ENCODE measurements at regions not wholly inside any gene's neighbourhood (a gene's known extent, or its start where the extent isn't known, plus 50 kb on each side); places are given as distances from the start of the nearest gene placed in this dataset.

GRCh38 chr9:95620722-95621121, 104.0 kb upstream of the PTCH1 start:
- DNase-seq (ENCODE audit: low spot score): no peak

DNA sequence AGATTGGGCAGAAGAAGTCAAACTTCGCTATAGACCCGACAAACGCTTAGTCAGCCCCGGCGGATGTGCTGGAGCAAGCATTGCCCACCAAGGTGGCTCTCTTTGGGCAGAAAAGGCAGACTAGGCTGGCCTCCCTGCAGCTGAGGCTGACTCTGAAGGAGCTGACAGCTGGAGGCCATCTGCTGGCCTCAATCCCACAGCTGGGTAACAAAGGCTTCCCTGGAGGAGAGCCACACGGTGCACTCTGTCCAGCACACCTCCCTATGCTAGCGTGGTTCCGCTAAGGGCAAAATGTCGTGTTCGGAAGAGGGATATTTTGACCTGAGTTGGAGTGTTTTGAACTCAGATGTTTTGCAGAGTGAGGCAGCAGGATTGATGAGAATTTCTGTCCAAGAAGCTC, 103.5 kb upstream of the PTCH1 start:
- DNase-seq (ENCODE audit: low spot score): no peak

DNA sequence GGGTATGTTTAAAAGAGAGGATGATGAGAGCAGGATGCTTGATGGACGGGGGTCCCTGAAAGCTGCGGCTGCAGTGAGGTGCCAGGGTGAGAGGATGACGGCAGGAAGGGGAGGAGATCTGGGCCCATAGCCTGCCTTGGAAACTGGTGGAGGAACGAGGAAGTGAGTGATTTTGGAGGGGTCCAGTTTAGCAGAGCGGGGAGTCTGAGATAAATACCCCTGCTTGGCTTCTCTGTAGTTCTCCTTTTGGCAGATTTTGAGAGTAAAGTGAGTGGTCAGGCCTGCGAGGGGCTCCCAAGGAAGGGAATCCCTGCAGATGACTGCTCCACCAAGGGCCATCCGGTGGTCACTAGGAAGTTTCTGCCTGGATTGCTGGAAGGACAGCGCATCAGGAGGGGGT, 98.5 kb upstream of the PTCH1 start:
- DNase-seq (ENCODE audit: low spot score): no peak

GRCh38 chr9:95613670-95614069, 96.9 kb upstream of the PTCH1 start:
- DNase-seq (ENCODE audit: low spot score): no peak

DNA sequence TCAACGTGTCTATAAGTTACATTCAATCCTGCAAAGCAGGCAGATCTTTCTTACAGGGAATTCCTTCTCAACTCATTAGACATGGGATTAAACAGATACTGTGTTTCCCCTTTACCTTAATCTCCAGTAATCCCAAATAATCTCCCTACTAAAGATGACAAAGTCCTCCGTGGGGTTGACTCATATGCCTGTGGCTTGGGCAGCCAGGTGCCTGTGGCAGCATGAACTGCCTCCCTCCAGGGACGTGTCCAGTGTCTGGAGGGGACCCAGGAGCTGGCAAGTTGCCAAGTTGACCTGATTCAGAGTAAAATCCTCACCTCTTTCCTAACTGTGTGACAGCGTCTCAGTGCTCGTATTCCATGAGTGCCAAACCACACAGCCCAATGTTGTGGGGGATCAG, 94.6 kb upstream of the PTCH1 start:
- DNase-seq (ENCODE audit: low spot score): no peak

GRCh38 chr9:95610006-95610785, 93.4 kb upstream of the PTCH1 start:
- no peak for DNase-seq (ENCODE audit: low spot score)

DNA sequence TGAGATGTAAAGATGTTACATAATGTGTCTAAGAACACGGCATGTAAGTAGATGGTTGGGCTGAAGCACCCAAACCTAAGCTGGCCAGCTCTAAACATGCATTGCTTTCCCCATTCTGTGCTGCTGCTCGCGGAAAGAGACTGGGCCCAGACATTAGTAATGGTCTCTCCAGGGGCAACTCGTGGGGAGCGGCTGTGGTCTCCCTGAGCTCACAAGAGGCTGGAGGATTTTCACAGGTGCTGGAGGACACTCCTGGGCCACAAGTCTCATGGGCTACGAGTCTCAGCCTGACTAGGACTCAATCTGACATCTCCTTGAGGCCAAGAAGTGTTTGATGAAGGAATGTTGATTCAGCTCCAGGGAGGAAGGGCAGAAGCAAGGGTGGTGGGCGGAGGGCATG, 92.7 kb upstream of the PTCH1 start:
- DNase-seq (ENCODE audit: low spot score): no peak

GRCh38 chr9:95608341-95608740, 91.6 kb upstream of the PTCH1 start:
- no peak for DNase-seq (ENCODE audit: low spot score)

GRCh38 chr9:95607507-95607906, 90.7 kb upstream of the PTCH1 start:
- DNase-seq (ENCODE audit: low spot score): no peak

DNA sequence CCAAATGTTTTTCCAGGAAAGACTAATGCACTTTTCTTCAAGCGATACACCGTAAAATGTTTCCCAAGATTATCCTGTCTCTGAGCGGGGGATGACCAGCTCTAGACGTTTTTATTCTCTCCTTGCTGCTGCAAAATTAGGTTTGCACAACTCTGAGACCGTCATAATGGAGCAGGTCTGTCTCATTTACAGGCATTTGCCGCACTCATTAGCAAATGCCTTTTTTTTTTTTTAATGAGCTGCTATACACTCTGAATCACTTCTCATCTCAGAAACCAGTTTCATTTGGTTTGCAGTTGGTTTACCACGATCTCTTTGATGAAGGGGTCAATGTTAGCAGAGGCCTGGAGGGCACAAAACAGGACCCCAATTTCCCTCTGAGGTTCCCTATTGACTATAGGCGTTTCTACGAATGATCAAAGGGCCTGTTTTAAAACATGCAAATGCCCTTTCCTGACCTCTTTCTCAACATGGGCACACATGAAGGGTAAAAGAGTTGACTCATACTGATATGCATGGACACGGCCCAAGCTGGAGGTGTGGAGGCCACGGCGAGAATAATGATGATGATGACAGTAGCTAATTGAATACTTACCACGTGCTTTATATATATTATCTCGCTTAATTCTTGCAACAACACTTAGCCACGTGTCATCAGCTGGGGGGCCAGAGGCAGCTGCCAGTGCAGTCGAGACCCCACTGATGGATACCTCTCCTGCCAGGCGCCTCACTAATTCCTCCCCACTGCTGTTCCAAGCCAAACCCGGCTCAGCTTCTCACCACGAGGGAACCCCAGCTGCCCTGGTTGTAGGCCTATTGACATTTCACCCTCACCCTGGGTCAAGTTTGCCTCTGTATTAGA, 89.9 kb upstream of the PTCH1 start:
- no peak for DNase-seq (ENCODE audit: low spot score)

GRCh38 chr9:95605816-95606488, 89.2 kb upstream of the PTCH1 start:
- no peak for DNase-seq (ENCODE audit: low spot score)

DNA sequence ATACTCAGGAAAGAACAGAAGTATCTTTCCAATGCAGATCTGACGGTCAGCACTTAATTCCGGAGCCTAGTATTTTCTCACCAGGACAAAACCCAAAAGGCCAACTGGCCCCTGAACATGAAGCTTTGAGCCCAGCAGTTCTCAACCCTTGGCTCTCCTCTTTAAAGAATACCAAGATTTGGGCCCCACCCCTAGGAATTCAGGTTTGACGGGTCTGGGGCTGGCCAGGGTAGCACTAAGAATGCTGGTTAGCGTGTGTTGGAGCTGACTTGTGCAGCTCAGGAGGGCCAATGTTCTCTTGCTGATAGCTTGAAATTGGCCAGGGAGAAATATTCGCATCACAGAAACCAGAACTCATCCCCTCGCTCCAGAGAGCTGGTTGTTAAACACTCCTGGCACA, 88.3 kb upstream of the PTCH1 start:
- no peak for DNase-seq (ENCODE audit: low spot score)

DNA sequence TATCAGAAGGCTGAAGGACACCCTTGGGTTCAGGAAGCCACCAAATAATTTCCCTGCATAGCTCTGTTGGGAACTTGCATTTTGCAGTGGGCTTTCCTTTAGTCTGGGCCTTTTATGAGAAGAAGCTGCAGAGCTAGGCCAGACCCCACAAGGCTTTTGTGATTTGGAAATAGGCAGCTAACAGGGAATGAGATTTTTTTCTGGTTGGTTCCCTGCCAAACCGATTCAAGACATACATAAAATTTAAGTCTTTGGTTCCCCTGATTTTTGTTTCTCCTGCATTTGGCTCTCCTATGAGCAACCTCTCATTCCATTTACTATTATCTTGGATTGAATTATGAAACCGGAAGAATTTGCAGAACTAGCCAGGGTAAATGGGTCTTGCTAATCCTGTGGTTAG, 81.5 kb upstream of the PTCH1 start:
- no peak for DNase-seq (ENCODE audit: low spot score)

GRCh38 chr9:95595721-95596295, 79.0 kb upstream of the PTCH1 start:
- DNase-seq (ENCODE audit: low spot score): no peak

GRCh38 chr9:95592931-95593330, 76.2 kb upstream of the PTCH1 start:
- no peak for DNase-seq (ENCODE audit: low spot score)

DNA sequence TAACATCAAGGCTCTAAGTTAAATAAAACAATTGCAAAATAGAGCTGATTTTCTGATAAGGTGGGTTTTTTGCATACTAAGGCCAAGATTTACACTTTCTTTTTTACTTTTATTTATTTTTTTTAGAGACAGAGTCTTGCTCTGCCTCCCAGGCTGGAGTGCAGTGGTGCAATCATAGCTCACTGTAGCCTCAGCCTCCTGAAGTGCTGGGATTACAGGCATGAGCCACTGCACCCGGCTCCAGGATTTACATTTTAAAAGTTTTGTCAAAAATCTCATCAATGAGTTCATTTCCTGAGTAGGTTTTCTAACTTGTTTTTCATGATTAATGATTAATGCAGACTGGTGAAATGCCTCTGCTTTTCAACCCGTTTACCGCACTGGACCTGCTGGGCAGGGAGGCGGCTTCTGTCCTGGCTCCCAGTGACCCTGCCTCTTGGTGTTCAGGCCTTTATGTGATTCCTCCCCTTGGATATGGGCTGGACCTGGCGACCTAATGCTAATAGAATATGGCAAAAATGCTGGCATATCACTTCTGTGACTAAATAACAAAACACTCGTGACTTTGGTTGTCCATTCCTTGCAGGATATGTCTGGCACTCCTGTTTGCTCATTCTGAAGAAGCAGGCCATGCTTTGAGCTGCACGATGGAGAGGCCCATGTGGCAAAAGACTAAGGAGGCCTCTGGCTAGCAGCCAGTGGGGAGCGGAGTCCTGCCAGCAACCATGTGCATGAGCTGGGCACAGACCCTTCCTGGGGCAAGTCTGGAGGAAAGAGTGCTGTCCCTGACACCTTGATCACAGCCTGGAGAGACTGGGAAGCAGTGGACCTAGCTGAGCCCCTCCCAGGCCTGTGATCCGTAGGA, 72.2 kb upstream of the PTCH1 start:
- DNase-seq (ENCODE audit: low spot score): no peak

- DNase-seq (ENCODE audit: low spot score): no peak
Observed at GRCh38 chr9:95587021-95587964, 70.5 kb upstream of the PTCH1 start.

DNA sequence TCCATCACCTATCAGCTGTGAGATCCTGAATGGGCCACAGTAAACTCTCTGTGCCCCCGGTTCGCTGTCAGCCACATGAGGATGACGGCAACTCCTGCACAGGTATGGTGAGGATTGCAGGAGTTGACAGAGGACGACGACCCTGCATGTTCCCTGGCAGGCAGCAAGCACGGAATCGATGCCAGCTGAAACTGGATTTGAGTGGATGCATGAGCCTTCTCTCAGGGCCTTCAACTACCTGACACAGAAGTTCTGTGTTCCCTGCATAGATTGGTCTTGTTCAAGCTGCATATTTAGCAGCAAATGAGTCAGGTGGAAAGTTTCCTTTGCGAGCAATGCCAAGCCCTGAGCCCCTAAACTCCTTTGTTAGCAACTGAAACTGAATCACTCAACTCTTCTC, 69.6 kb upstream of the PTCH1 start:
- DNase-seq (ENCODE audit: low spot score): no peak

DNA sequence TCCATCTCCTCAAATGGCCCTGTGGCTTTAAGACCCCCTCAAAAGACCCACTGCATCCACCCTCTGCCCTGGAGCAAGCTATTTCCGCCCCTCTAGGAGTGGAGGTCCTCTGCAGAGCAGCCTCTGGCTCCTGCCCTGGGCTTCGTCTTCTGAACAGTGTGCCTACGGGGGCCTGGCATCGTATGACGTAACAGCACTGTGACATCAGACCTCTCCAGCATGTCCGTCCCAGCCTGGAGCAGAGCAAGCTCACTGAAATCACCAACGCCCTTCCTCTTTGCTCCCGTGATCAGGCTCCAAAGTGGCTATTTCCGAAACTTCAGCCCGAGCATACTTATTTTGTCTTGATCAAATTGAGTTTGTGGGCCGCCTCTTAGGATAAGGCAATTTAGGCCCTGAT, 69.1 kb upstream of the PTCH1 start:
- DNase-seq (ENCODE audit: low spot score): no peak

- no peak for DNase-seq (ENCODE audit: low spot score)
Observed at GRCh38 chr9:95584176-95584575, 67.4 kb upstream of the PTCH1 start.

Data from COLO829 (cell line).